LNCAP (cell line): ENCODE measurements at regions not wholly inside any gene's neighbourhood (a gene's known extent, or its start where the extent isn't known, plus 50 kb on each side); places are given as distances from the start of the nearest gene placed in this dataset.

ENCODE experiments used
- TF ChIP-seq, protein P1 (sequence below): fragments of 450-650 bp; IDR thresholded peaks from 2 replicates; pipeline ENCODE4 v1.5.1; 2017; ENCODE audit warnings: mild to moderate bottlenecking

DNA sequence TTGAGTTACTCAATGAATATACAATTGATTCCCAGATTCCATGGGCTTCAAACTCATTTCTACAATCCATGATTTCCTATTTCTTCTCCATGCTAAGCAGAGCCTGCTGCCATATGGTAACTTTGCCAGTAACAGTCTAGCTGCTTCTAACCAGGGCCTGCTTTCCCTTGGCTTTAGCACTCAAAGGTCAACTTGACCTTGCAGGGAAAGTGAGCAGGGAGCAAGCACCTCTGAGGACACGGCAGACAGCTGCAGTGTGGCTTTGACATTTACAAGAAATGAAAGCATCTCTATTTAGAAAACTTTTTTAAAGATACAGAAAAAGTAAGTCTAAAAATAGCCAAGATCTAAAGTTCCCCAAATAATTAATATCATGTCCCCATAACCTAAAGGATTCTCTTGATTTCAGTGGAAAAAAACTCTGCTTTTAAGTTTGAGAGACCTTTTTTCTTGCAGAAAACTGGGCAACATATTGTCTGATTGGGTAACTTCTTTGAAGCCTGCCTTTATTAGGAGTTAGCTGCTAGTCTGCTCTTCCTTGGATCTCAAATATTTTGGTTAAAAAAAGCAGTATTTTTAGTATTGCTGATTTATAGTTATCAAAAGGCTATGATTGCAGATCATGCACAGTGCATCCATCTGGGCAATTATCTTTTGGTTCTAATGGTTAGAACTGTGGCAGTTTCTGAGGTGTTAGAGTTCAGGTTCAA is 257.9 kb downstream of the AHR start:
- TF ChIP-seq, protein P1, sequence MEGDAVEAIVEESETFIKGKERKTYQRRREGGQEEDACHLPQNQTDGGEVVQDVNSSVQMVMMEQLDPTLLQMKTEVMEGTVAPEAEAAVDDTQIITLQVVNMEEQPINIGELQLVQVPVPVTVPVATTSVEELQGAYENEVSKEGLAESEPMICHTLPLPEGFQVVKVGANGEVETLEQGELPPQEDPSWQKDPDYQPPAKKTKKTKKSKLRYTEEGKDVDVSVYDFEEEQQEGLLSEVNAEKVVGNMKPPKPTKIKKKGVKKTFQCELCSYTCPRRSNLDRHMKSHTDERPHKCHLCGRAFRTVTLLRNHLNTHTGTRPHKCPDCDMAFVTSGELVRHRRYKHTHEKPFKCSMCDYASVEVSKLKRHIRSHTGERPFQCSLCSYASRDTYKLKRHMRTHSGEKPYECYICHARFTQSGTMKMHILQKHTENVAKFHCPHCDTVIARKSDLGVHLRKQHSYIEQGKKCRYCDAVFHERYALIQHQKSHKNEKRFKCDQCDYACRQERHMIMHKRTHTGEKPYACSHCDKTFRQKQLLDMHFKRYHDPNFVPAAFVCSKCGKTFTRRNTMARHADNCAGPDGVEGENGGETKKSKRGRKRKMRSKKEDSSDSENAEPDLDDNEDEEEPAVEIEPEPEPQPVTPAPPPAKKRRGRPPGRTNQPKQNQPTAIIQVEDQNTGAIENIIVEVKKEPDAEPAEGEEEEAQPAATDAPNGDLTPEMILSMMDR = no peak

DNA sequence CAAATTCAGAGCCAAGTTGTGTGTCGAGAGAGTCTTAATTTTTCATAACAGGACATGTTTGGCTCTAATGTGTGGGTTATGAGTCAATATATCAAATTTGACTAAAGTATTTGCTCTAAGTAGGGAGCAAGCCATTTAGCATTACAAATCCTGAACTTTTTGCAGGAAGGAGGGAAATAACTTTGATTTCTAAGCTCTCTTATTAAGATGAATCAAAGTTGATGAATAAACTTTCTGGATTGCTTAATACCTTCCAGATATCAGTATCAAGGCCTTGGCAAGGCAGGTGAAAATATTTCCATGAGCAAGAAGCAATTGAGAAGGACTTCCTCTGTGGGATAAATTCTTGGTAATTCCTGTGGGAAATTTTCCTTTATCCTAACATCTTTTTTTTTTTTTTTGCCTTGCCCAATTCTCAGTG is 258.8 kb downstream of the AHR start:
- TF ChIP-seq, protein P1 = no peak

DNA sequence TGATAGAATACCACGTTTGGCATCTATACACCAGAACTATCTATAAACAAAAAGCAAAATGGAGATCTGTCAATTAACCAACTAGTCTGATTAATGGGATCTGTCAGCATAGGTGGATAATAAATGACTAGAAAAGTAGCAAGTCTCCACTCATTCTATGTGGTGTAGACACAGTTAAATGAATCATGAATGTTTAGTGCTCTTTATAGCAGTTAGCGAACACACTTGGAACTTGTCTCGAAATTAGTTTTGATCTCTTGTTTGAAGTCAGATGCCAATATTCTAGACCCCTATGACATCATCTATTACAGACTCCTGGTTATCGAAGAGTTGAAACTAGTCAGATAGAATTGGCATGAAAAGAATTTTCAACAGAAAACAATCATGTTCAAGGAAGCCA is 259.7 kb downstream of the AHR start:
- TF ChIP-seq, protein P1 = no peak

DNA sequence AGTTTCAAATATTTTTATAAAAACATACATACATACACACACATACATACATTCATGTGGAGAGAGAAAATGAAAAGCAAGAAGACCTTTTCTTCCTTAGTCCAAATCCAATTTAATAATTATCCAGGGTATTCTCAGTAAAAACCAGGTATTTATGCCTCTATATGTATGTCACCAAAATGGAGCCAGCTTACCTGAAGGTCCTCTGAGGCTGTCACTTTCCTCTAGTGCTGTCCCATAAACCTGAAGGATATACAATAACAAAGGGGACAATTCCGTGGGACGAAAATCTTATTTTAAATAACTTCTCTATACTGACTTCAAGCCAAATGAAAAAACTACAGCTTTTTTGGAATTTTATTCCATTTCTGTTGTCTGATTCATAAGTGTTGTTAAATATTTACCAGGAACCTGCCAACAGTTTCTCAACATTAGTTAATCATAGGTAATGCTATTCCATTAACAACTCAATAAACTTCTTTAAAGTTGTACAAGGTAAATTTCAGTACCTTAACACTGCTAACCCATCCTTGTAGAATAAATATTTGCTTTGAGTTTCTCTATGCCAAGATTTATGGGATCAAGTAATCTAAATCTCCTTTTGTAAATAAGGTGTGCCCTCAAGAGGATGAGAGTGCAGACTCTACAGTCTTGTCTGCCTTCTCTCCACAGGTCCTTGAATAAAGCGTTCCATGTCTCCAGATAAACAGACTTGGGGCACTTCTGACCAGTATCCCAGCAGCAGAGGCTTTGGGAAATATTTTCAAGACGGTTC is 260.3 kb downstream of the AHR start:
- TF ChIP-seq, protein P1 = peak; percentile 16; the same call in 1 of the 2 replicates

DNA sequence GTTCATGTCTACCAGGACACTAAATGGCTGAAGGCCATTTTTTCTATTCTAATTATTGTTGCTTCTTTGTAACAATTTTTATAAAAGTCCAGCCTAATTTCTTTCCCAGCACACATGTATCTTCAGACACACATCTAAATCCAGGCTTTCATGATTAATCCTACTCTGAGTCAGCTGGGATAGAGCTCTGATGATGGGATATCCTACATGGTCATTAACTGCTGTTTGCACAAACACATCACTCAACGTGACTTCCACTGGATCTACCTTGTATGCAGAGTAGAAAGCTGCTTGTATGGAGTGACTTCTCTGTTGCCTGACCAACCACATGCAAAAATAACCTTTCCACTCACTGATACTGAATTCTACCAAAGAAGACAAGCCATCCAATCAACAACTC is 260.9 kb downstream of the AHR start:
- TF ChIP-seq, protein P1 = no peak

DNA sequence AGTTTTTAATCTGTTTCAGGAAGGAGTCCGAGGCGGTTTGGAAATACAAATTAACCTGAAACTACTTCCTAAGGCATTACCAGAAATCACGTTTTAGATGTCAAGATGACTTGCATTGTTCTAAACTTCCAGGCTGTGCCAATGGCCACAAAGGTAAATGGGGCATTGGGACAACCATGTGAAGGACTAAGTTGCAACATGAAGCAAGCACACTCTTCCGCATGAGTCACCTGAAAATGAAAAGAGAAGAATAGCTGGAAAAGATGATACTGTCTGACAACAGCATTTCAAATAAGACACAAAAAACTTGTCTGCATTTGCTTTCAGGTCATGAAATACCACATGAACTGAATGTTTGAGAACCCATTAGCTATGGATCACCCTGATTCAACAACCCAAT is 262.1 kb downstream of the AHR start:
- TF ChIP-seq, protein P1 = no peak

DNA sequence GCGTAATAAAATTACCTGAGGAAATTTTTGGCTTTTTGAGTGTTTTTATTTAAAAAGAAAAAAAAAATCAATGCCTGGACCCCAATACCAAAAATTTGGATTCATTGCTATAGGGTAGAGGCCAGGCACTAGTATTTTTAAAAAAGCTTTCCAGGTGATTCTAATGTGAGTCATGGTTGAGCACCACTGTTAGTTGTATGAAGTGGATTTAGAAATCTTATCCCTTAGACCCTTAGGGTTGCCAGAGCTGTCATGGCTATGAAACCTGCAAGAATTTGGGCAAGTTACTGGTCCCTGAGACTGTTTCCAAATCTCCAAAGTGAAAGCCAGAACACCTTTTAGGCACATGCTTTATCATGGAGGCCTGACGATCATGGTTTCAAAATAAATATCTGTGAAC is 262.5 kb downstream of the AHR start:
- TF ChIP-seq, protein P1 = no peak
